Endothelial cell of umbilical vein (primary cell): ENCODE measurements at regions not wholly inside any gene's neighbourhood (a gene's known extent, or its start where the extent isn't known, plus 50 kb on each side); places are given as distances from the start of the nearest gene placed in this dataset.

ENCODE experiments used
- BruUV-seq: library from RNA; stranded (reverse); fragments of 400-500 nt; replicated peaks from 2 replicates; lab custom pipeline; 2021; lab: Mats Ljungman, UMichigan
- CTCF ChIA-PET: fragments of 300-600, 350-600 bp; sonication (Branson Sonifier 250); formaldehyde crosslinking; loops from one replicate; lab custom pipeline; 2021; ENCODE audit warnings: antibody characterized with exemption, inconsistent platforms; lab: Charles Lee
- POLR2A ChIA-PET: fragments of 300-600, 350-600 bp; sonication (Branson Sonifier 250); formaldehyde crosslinking; loops from one replicate; lab custom pipeline; 2021; ENCODE audit warnings: antibody characterized with exemption, inconsistent platforms; lab: Charles Lee
- DNase-seq: peaks from one replicate; pipeline ENCODE4 v3.0.0-alpha.2; 2011; ENCODE audit warnings: low read depth, low spot score
- FAIRE-seq: peaks from 2 replicates; lab custom pipeline; 2011; peaks lifted over from hg19 to GRCh38; lab: Jason Lieb, UNC
- H2AFZ ChIP-seq: 2 replicates; pipeline ENCODE4 v1.6.0; 2012; ENCODE audit warnings: low read depth, low read length, control low read depth, inconsistent platforms
- H3K27ac ChIP-seq: 2 replicates; pipeline ENCODE4 v1.5.1; 2011; ENCODE audit warnings: low read depth, mild to moderate bottlenecking, control low read depth, low read length, moderate library complexity; ENCODE audit not compliant: insufficient read depth
- H3K27me3 ChIP-seq, 2 experiments: 2 replicates each; pipeline versions ENCODE4 v1.6.0 to v1.6.1; 2011; ENCODE audit warnings: low read length in 2 of 2, mixed read lengths in 1 of 2; ENCODE audit not compliant: control insufficient read depth in 2 of 2, insufficient read depth in 2 of 2
- H3K36me3 ChIP-seq, 2 experiments: 2 replicates in 1 of 2; 3 replicates in 1 of 2; pipeline ENCODE4 v1.5.1; 2011; ENCODE audit warnings: low read length in 2 of 2, mild to moderate bottlenecking in 1 of 2, moderate library complexity in 1 of 2; ENCODE audit not compliant: control insufficient read depth in 2 of 2, insufficient read depth in 2 of 2; ENCODE audit errors: extremely low read depth in 1 of 2
- H3K4me1 ChIP-seq: 3 replicates; pipeline ENCODE4 v1.5.1; 2011; ENCODE audit warnings: mild to moderate bottlenecking, low read length; ENCODE audit not compliant: control insufficient read depth, insufficient read depth; ENCODE audit errors: extremely low read depth
- H3K4me2 ChIP-seq: 2 replicates; pipeline ENCODE4 v1.6.1; 2011; ENCODE audit warnings: low read length, control low read depth, mixed read lengths; ENCODE audit not compliant: insufficient read depth
- H3K4me3 ChIP-seq, 3 experiments: fragments of 200-600 bp in 1 of 3; sonication (generic), shearing (Covaris generic) in 1 of 3; replicated peaks in 1 of 3; 2 replicates each; pipeline ENCODE4 v1.5.1; 2011 to 2016; ENCODE audit warnings: control low read depth in 3 of 3, low read length in 3 of 3, mild to moderate bottlenecking in 2 of 3, inconsistent platforms in 1 of 3, low read depth in 1 of 3, moderate library complexity in 1 of 3; ENCODE audit not compliant: insufficient read depth in 1 of 3
- H3K79me2 ChIP-seq: 2 replicates; pipeline ENCODE4 v1.6.0; 2012; ENCODE audit warnings: low read length, inconsistent platforms; ENCODE audit not compliant: control insufficient read depth, insufficient read depth
- H3K9ac ChIP-seq: replicated peaks from 2 replicates; pipeline ENCODE3; 2011; ENCODE audit warnings: low read length, control low read depth; ENCODE audit not compliant: insufficient read depth; ENCODE audit errors: extremely low read depth
- H3K9me1 ChIP-seq: replicated peaks from 3 replicates; pipeline ENCODE4 v1.6.0; 2011; ENCODE audit warnings: mild to moderate bottlenecking, low read length; ENCODE audit not compliant: control insufficient read depth, insufficient read depth; ENCODE audit errors: extremely low read depth
- H3K9me3 ChIP-seq: replicated peaks from 2 replicates; pipeline ENCODE4 v1.5.1; 2012; ENCODE audit warnings: low read length, inconsistent platforms; ENCODE audit not compliant: control insufficient read depth, insufficient read depth
- H4K20me1 ChIP-seq: replicated peaks from 2 replicates; pipeline ENCODE3; 2011; ENCODE audit warnings: mild to moderate bottlenecking, low read length; ENCODE audit not compliant: control insufficient read depth, insufficient read depth; ENCODE audit errors: extremely low read depth
- CTCF ChIP-seq, 2 donors: IDR thresholded peaks; 1 replicate in 1 of 2; 2 replicates in 1 of 2; pipeline ENCODE4 v1.5.1; 2011; ENCODE audit warnings: low read length in 2 of 2, mild to moderate bottlenecking in 2 of 2, moderate library complexity in 2 of 2, control low read depth in 1 of 2, inconsistent platforms in 1 of 2, low read depth in 1 of 2; ENCODE audit not compliant: insufficient read depth in 1 of 2; ENCODE audit errors: extremely low read depth in 1 of 2
- EZH2 ChIP-seq: IDR thresholded peaks from 2 replicates; pipeline ENCODE4 v1.6.1; 2012; ENCODE audit warnings: borderline replicate concordance, low read depth, mild to moderate bottlenecking, moderate library complexity, low read length, inconsistent platforms; ENCODE audit not compliant: severe bottlenecking
- FOS ChIP-seq: IDR thresholded peaks from 2 replicates; pipeline ENCODE4 v1.6.1; 2011; ENCODE audit warnings: mild to moderate bottlenecking, low read length, moderate library complexity, borderline replicate concordance; ENCODE audit not compliant: insufficient read depth
- GATA2 ChIP-seq: IDR thresholded peaks from 2 replicates; pipeline ENCODE4 v1.7.0; 2011; ENCODE audit warnings: low read depth, mild to moderate bottlenecking, moderate library complexity, mixed read lengths, low read length; ENCODE audit not compliant: insufficient read length, insufficient read depth
- JUN ChIP-seq: IDR thresholded peaks from 2 replicates; pipeline ENCODE4 v1.6.1; 2011; ENCODE audit warnings: borderline replicate concordance, low read depth; ENCODE audit not compliant: insufficient read length, insufficient read depth
- MYC ChIP-seq: IDR thresholded peaks from one replicate; pipeline ENCODE4 v1.6.1; 2011; ENCODE audit warnings: mild to moderate bottlenecking, low read depth, low read length
- POLR2A ChIP-seq: IDR thresholded peaks from 2 replicates; pipeline ENCODE4 v1.6.1; 2012; ENCODE audit warnings: low read depth, mild to moderate bottlenecking, control low read depth, low read length
- POLR2AphosphoS5 ChIP-seq: IDR thresholded peaks from 2 replicates; pipeline ENCODE4 v1.6.1; 2012; ENCODE audit warnings: low read depth, mild to moderate bottlenecking, control low read depth, low read length, moderate library complexity; ENCODE audit not compliant: insufficient read depth
- dilution Hi-C: fragments of 300-500 bp; cut with MboI; formaldehyde crosslinking; loops from one replicate; pipeline ENCODE4 v1.15.0; 2019; ENCODE audit warnings: low sequenced_read_pairs; ENCODE audit not compliant: extremely low pct_ligation_motif_present
- intact Hi-C: fragments of 100-400 bp; cut with micrococcal nuclease; formaldehyde crosslinking; loops from one replicate; pipeline ENCODE4 v1.10.0; 2022
- TF ChIP-seq, protein P1 (sequence below): IDR thresholded peaks from 2 replicates; pipeline ENCODE4 v1.6.1; 2011; ENCODE audit not compliant: insufficient read depth, insufficient read length

DNA sequence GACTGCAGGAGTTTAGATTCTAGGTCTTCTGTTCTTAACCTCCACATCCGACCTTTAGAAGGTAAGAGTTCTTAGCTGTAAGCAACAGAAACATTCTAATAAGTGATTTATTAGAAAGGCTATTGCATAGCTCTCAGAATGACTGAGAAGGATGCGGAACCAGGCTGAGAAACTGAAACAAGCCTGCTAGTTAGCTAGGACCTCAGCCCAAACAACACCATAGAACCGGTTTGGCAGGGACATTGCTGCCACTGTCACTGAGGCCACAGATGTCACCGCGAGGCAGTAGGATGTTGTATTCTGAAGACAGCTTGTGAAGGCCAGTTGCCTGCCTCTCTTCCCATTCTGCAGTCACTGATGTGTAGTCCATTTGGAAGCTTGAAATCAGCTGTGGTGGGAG, 160.0 kb upstream of the ARX start:
- FAIRE-seq = no peak
- H3K36me3 ChIP-seq = no peaks in the 10 kb centered on the region
- H3K9me3 ChIP-seq = no peaks in the 10 kb centered on the region
- BruUV-seq = no TSS peak
- H3K4me1 ChIP-seq = no peaks in the 10 kb centered on the region
- no peaks in the 10 kb centered on the region for H4K20me1 ChIP-seq
- no peak overlapping the region for H3K27ac ChIP-seq
- CTCF ChIA-PET = interaction anchor here (1.1 kb wide), 1 partner anchor 31 kb away, joined by 3 read pairs; no protein-coding TSS in a partner anchor
- TF ChIP-seq MYC = no peak
- TF ChIP-seq EZH2 = no peak
- TF ChIP-seq GATA2 = no peak
- no peak for TF ChIP-seq CTCF (IDR thresholded peaks at IDR 0.05; ENCODE audit: extremely low read depth in 1 of 2, insufficient read depth in 1 of 2, low read depth in 1 of 2, low read length in 2 of 2)
- TF ChIP-seq, protein P1, sequence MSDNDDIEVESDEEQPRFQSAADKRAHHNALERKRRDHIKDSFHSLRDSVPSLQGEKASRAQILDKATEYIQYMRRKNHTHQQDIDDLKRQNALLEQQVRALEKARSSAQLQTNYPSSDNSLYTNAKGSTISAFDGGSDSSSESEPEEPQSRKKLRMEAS = no peak
- no peak for TF ChIP-seq JUN
- TF ChIP-seq FOS = no peak
- TF ChIP-seq POLR2A = no peak
- TF ChIP-seq POLR2AphosphoS5 = no peak
- no peak overlapping the region for H3K4me2 ChIP-seq
- POLR2A ChIA-PET = no interaction called here
- DNase-seq = no peak
- no peak overlapping the region for H3K9ac ChIP-seq
- no peak overlapping the region for H3K4me3 ChIP-seq
- no peaks in the 10 kb centered on the region for H3K27me3 ChIP-seq
- no peak overlapping the region for H2AFZ ChIP-seq
- no peaks in the 10 kb centered on the region for H3K79me2 ChIP-seq
- dilution Hi-C loops = no loop called here
- intact Hi-C loops = no loop called here
- H3K9me1 ChIP-seq = no peaks in the 10 kb centered on the region
